AG09309 (cell line): ENCODE measurements at regions not wholly inside any gene's neighbourhood (a gene's known extent, or its start where the extent isn't known, plus 50 kb on each side); places are given as distances from the start of the nearest gene placed in this dataset.

Experiments used
- DNase-seq: peaks from one replicate; pipeline ENCODE4 v3.0.0-alpha.2; 2010; ENCODE audit warnings: low read depth
- H3K4me3 ChIP-seq: 2 replicates; pipeline ENCODE4 v1.5.1; 2011; ENCODE audit warnings: mild to moderate bottlenecking, low read depth, low read length, moderate library complexity; ENCODE audit not compliant: control insufficient read depth
- TF ChIP-seq, protein P1 (sequence below): IDR thresholded peaks from 2 replicates; pipeline ENCODE4 v1.5.1; 2011; ENCODE audit warnings: mild to moderate bottlenecking, low read depth, low read length, inconsistent platforms; ENCODE audit not compliant: insufficient read depth, control insufficient read depth; ENCODE audit errors: missing control alignments

DNA sequence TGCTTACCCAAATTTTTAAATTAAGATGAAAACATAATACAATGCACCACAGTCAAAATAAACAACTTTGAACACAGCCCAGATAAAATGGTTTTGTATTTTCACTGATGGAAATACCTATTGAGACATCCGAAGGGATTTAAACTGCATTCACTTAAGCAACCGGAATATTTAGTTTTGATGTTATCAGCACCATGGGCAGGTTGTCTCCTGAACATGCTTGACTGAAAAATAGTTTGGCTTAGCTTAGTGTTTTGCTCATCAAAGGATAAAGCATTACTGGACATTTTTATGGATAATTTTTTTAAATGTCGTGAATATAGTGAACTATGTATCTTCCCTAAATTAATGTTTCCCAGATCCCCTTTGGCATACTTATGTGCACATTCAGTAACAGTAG lies 177.5 kb downstream of the GJA1 start:
- H3K4me3 ChIP-seq = no peak overlapping the region
- TF ChIP-seq, protein P1, sequence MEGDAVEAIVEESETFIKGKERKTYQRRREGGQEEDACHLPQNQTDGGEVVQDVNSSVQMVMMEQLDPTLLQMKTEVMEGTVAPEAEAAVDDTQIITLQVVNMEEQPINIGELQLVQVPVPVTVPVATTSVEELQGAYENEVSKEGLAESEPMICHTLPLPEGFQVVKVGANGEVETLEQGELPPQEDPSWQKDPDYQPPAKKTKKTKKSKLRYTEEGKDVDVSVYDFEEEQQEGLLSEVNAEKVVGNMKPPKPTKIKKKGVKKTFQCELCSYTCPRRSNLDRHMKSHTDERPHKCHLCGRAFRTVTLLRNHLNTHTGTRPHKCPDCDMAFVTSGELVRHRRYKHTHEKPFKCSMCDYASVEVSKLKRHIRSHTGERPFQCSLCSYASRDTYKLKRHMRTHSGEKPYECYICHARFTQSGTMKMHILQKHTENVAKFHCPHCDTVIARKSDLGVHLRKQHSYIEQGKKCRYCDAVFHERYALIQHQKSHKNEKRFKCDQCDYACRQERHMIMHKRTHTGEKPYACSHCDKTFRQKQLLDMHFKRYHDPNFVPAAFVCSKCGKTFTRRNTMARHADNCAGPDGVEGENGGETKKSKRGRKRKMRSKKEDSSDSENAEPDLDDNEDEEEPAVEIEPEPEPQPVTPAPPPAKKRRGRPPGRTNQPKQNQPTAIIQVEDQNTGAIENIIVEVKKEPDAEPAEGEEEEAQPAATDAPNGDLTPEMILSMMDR = no peak
- DNase-seq = no peak

- TF ChIP-seq, protein P1 = no peak
- no peak overlapping the region for H3K4me3 ChIP-seq
- no peak for DNase-seq
Observed at GRCh38 chr6:121614115-121614514, 178.7 kb downstream of the GJA1 start.

DNA sequence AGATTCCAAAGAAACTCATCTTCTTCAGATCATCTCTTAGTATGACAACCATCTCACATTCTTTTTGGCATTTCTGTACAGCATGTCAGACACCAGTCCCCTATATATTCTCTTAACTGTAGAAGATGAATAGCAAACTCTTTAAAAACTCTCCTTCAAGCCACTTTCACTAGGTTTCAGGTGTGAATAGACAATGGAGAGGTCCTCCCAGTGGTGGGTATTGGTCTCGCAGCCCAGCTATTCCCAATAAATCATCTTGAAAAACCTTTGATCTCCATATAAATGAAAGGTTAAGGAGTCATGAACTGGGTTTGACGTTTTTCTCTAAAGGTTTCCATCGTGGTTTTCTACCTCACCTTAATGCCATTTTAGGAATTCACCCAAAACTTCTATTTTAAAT lies 180.0 kb downstream of the GJA1 start:
- no peak for DNase-seq
- no peak overlapping the region for H3K4me3 ChIP-seq
- TF ChIP-seq, protein P1 = no peak

GRCh38 chr6:121616406-121616805 lies 181.0 kb downstream of the GJA1 start:
- no peak overlapping the region for H3K4me3 ChIP-seq
- no peak for DNase-seq
- TF ChIP-seq, protein P1 = no peak

DNA sequence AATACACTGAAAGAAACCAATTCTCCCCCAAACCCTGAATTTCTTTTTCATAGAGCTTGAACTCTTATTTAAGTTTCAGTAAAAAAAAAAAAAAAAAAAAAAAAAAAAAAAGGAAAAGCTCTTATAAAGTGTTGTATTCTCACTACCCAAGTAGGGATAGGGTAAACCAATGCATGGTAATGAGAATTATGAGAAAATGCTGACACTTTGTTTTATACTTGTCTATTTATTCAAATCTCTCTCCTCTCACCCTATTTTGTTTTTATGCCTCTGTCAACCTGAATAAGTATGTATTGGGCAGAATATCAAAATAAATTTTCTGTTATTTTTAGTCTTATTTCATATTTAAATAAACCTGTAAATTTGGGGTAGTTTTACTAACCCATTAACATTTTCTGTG lies 181.9 kb downstream of the GJA1 start:
- TF ChIP-seq, protein P1 = no peak
- no peak overlapping the region for H3K4me3 ChIP-seq
- DNase-seq = no peak

- TF ChIP-seq, protein P1 = no peak
- no peak overlapping the region for H3K4me3 ChIP-seq
- DNase-seq = no peak
Observed at GRCh38 chr6:121619013-121619412, 183.6 kb downstream of the GJA1 start.
